CD4-positive, alpha-beta T cell treated with Interleukin-10 for 1 hour (primary cell): ENCODE measurements at regions not wholly inside any gene's neighbourhood (a gene's known extent, or its start where the extent isn't known, plus 50 kb on each side); places are given as distances from the start of the nearest gene placed in this dataset.
"Not testable (repeated sequence)": the region's sequence is repeated elsewhere in the genome, so short reads cannot be mapped to it uniquely, and the experiment has no call there.

Experiments
- DNase-seq: peaks from one replicate; pipeline ENCODE4 v3.0.0-alpha.2; 2020

GRCh38 chr5:89313804-89314588 is 431.0 kb upstream of the MEF2C start:
- DNase-seq: no peak

GRCh38 chr5:89313044-89313443 is 430.1 kb upstream of the MEF2C start:
- DNase-seq: no peak

GRCh38 chr5:89309268-89309667 is 426.3 kb upstream of the MEF2C start:
- DNase-seq: no peak

GRCh38 chr5:89308606-89309040 is 425.6 kb upstream of the MEF2C start:
- DNase-seq: no peak

GRCh38 chr5:89307972-89308371 is 425.0 kb upstream of the MEF2C start:
- no peak for DNase-seq

GRCh38 chr5:89307141-89307540 is 424.2 kb upstream of the MEF2C start:
- not testable (repeated sequence) for DNase-seq

GRCh38 chr5:89303033-89303480 is 420.1 kb upstream of the MEF2C start:
- DNase-seq: peak; percentile 7

GRCh38 chr5:89302102-89302891 is 419.3 kb upstream of the MEF2C start:
- no peak for DNase-seq

GRCh38 chr5:89301321-89302025 is 418.5 kb upstream of the MEF2C start:
- DNase-seq: no peak

- no peak for DNase-seq
Measured at GRCh38 chr5:89300426-89300970, 417.5 kb upstream of the MEF2C start.

- no peak for DNase-seq
Measured at GRCh38 chr5:89299998-89300397, 417.0 kb upstream of the MEF2C start.

- no peak for DNase-seq
Measured at GRCh38 chr5:89297066-89297465, 414.1 kb upstream of the MEF2C start.

GRCh38 chr5:89293810-89294209 is 410.8 kb upstream of the MEF2C start:
- DNase-seq: no peak

GRCh38 chr5:89292487-89292886 is 409.5 kb upstream of the MEF2C start:
- DNase-seq: no peak

GRCh38 chr5:89289604-89290003 is 406.6 kb upstream of the MEF2C start:
- DNase-seq: no peak

GRCh38 chr5:89287964-89288363 is 405.0 kb upstream of the MEF2C start:
- DNase-seq: no peak

- no peak for DNase-seq
Measured at GRCh38 chr5:89286320-89286719, 403.3 kb upstream of the MEF2C start.

GRCh38 chr5:89283728-89284493 is 400.9 kb upstream of the MEF2C start:
- no peak for DNase-seq

- DNase-seq: no peak
Measured at GRCh38 chr5:89282554-89283510, 399.8 kb upstream of the MEF2C start.

- no peak for DNase-seq
Measured at GRCh38 chr5:89281766-89282553, 399.0 kb upstream of the MEF2C start.
